ENCODE measurements at regions not wholly inside any gene's neighbourhood (a gene's known extent, or its start where the extent isn't known, plus 50 kb on each side); places are given as distances from the start of the nearest gene placed in this dataset.
A peak's percentile ranks its signal among the peaks of the same experiment; 100 is the strongest.

- ATAC-seq: no peak
- no peak for TF ChIP-seq CTCF (IDR thresholded peaks at IDR 0.05)
- peak in 2 of 4 donors; percentile 45 to 54 for DNase-seq
Observed at GRCh38 chr4:138487230-138487629, 245.1 kb upstream of the SLC7A11 start.

GRCh38 chr4:138485498-138485897 lies 243.3 kb upstream of the SLC7A11 start:
- Histone ChIP-seq H3K4me3 (no peak overlapping the region), H3K4me1 (no peaks in the 10 kb centered on the region), H3K36me3 (no peaks in the 10 kb centered on the region), H3K27ac (no peak overlapping the region), H3K27me3 (no peaks in the 10 kb centered on the region), H3K9me3 (peaks cover 0 to 2% of the 10 kb centered on the region in 2 donors)
- ATAC-seq (no peak), DNase-seq (no peak)
- no peak for TF ChIP-seq CTCF (IDR thresholded peaks at IDR 0.05)
- intact Hi-C loops (cut with DNase I): no loop called here

More at GRCh38 chr4:138487230-138487629, 245.1 kb upstream of the SLC7A11 start:
- Histone ChIP-seq H3K4me1 (no peaks in the 10 kb centered on the region), H3K36me3 (no peaks in the 10 kb centered on the region), H3K27me3 (no peaks in the 10 kb centered on the region), H3K27ac (no peak overlapping the region), H3K4me3 (no peak overlapping the region), H3K9me3 (no peaks in the 10 kb centered on the region)
- intact Hi-C loops (cut with DNase I): no loop called here

GRCh38 chr4:138475116-138475515 lies 233.0 kb upstream of the SLC7A11 start:
- Histone ChIP-seq H3K36me3 (no peaks in the 10 kb centered on the region), H3K9me3 (peaks cover 0 to 2% of the 10 kb centered on the region in 2 donors), H3K4me1 (no peaks in the 10 kb centered on the region), H3K27ac (no peak overlapping the region), H3K27me3 (no peaks in the 10 kb centered on the region), H3K4me3 (no peak overlapping the region)
- TF ChIP-seq CTCF (IDR thresholded peaks at IDR 0.05): no peak
- ATAC-seq: no peak
- intact Hi-C loops (cut with DNase I): no loop called here
- DNase-seq: no peak

- DNase-seq (no peak), ATAC-seq (no peak)
- no peak overlapping the region for H3K27ac ChIP-seq
- H3K27me3 ChIP-seq: no peaks in the 10 kb centered on the region
- intact Hi-C loops (cut with DNase I): no loop called here
- no peak overlapping the region for H3K4me3 ChIP-seq
- H3K9me3 ChIP-seq: no peaks in the 10 kb centered on the region
- no peaks in the 10 kb centered on the region for H3K4me1 ChIP-seq
- no peak for TF ChIP-seq CTCF (IDR thresholded peaks at IDR 0.05)
- H3K36me3 ChIP-seq: no peaks in the 10 kb centered on the region
Observed at GRCh38 chr4:138473339-138473738, 231.2 kb upstream of the SLC7A11 start.

- ATAC-seq (no peak), DNase-seq (no peak)
- no peak for TF ChIP-seq CTCF (IDR thresholded peaks at IDR 0.05)
- intact Hi-C loops (cut with DNase I): no loop called here
- no peaks in the 10 kb centered on the region for H3K4me1 ChIP-seq
- no peaks in the 10 kb centered on the region for H3K9me3 ChIP-seq
- no peak overlapping the region for H3K4me3 ChIP-seq
- no peak overlapping the region for H3K27ac ChIP-seq
- no peaks in the 10 kb centered on the region for H3K27me3 ChIP-seq
- no peaks in the 10 kb centered on the region for H3K36me3 ChIP-seq
Observed at GRCh38 chr4:138460477-138461414, 218.6 kb upstream of the SLC7A11 start.

Measured in left lung (tissue), 4 donors.